CD4-positive, alpha-beta T cell (primary cell): ENCODE measurements at regions not wholly inside any gene's neighbourhood (a gene's known extent, or its start where the extent isn't known, plus 50 kb on each side); places are given as distances from the start of the nearest gene placed in this dataset.

Experiments used
- ATAC-seq: fragments of 200-7000 bp; cut with Tn5 transposase; one replicate; pipeline ENCODE4 v1.10.0; 2022; ENCODE audit warnings: mild to moderate bottlenecking; ENCODE audit not compliant: poor library complexity
- CTCF ChIA-PET: fragments of 350-600 bp; sonication (Branson Sonifier 250); formaldehyde crosslinking; loops from one replicate; lab custom pipeline; 2021; ENCODE audit warnings: antibody characterized with exemption, inconsistent platforms; lab: Charles Lee
- POLR2A ChIA-PET: fragments of 350-600 bp; sonication (Branson Sonifier 250); formaldehyde crosslinking; loops from one replicate; lab custom pipeline; 2021; ENCODE audit warnings: antibody characterized with exemption, inconsistent platforms; lab: Charles Lee
- DNase-seq, 14 experiments: peaks; one replicate each; pipeline ENCODE4 v3.0.0-alpha.2; 2013 to 2020; ENCODE audit warnings: mixed read lengths in 2 of 14
- H3K27ac ChIP-seq, 2 donors: one replicate each; pipeline versions ENCODE4 v1.5.1 to v1.7.0; 2013; ENCODE audit warnings: low read length in 2 of 2, low read depth in 1 of 2, mild to moderate bottlenecking in 1 of 2
- H3K27me3 ChIP-seq, 2 experiments: 1 replicate in 1 of 2; 2 replicates in 1 of 2; pipeline versions ENCODE4 v1.6.1 to v1.7.0; 2013; ENCODE audit warnings: low read length in 2 of 2, control low read depth in 1 of 2, mild to moderate bottlenecking in 1 of 2, moderate library complexity in 1 of 2; ENCODE audit not compliant: insufficient read depth in 2 of 2, control insufficient read depth in 1 of 2
- H3K36me3 ChIP-seq: one replicate; pipeline ENCODE4 v1.6.1; 2013; ENCODE audit warnings: low read length, control low read depth; ENCODE audit not compliant: insufficient read depth
- H3K4me1 ChIP-seq: one replicate; pipeline ENCODE4 v1.6.1; 2013; ENCODE audit warnings: low read length, control low read depth; ENCODE audit not compliant: insufficient read depth
- H3K4me3 ChIP-seq: one replicate; pipeline ENCODE4 v1.5.1; 2013; ENCODE audit warnings: mild to moderate bottlenecking, low read length, moderate library complexity
- H3K9me3 ChIP-seq, 2 experiments: 1 replicate in 1 of 2; 2 replicates in 1 of 2; pipeline versions ENCODE4 v1.6.1 to v1.7.0; 2013; ENCODE audit warnings: low read length in 2 of 2, mild to moderate bottlenecking in 2 of 2, control low read depth in 1 of 2, moderate library complexity in 1 of 2; ENCODE audit not compliant: control insufficient read depth in 1 of 2, insufficient read depth in 1 of 2
- H3K27ac Mint-ChIP-seq: one replicate; pipeline ENCODE4 v1.8.0; 2020; ENCODE audit warnings: mixed read lengths
- H3K27me3 Mint-ChIP-seq: one replicate; pipeline ENCODE4 v1.8.0; 2021; ENCODE audit warnings: mixed read lengths
- H3K36me3 Mint-ChIP-seq: one replicate; pipeline ENCODE4 v1.8.0; 2021; ENCODE audit warnings: low read depth, mixed read lengths
- H3K4me1 Mint-ChIP-seq: one replicate; pipeline ENCODE4 v1.8.0; 2021; ENCODE audit warnings: low read depth, mixed read lengths
- H3K4me3 Mint-ChIP-seq: one replicate; pipeline ENCODE4 v1.8.0; 2020; ENCODE audit warnings: mild to moderate bottlenecking, mixed read lengths
- H3K9me3 Mint-ChIP-seq: one replicate; pipeline ENCODE4 v1.8.0; 2020; ENCODE audit warnings: mixed read lengths
- CTCF ChIP-seq: fragments of 200-600 bp; IDR thresholded peaks from one replicate; pipeline ENCODE4 v1.8.0; 2022; ENCODE audit warnings: antibody characterized with exemption, mild to moderate bottlenecking
- intact Hi-C, 2 experiments: fragments of 100-400 bp; cut with DNase I in 1 of 2; cut with micrococcal nuclease in 1 of 2; formaldehyde crosslinking; loops; one replicate each; pipeline versions ENCODE4 v1.15.1 to v1.9.0; 2023 to 2025; cut with DNase I, micrococcal nuclease

GRCh38 chr7:153835103-153835502, 217.1 kb upstream of the DPP6 start:
- Histone ChIP-seq H3K4me1 (no peaks in the 10 kb centered on the region), H3K27ac (no peak overlapping the region), H3K36me3 (no peaks in the 10 kb centered on the region), H3K9me3 (peaks cover 0 to 8% of the 10 kb centered on the region in 2 experiments), H3K27me3 (no peaks in the 10 kb centered on the region), H3K4me3 (no peak overlapping the region)
- no peaks in the 10 kb centered on the region for H3K36me3 Mint-ChIP-seq
- ATAC-seq, result no peak
- peaks cover 7% of the 10 kb centered on the region for H3K9me3 Mint-ChIP-seq
- H3K27ac Mint-ChIP-seq, result no peak overlapping the region
- POLR2A ChIA-PET, result no interaction called here
- H3K4me1 Mint-ChIP-seq, result no peaks in the 10 kb centered on the region
- TF ChIP-seq CTCF, result no peak
- intact Hi-C loops, result no loop called here
- no peak for DNase-seq
- no peaks in the 10 kb centered on the region for H3K27me3 Mint-ChIP-seq
- H3K4me3 Mint-ChIP-seq, result no peak overlapping the region
- CTCF ChIA-PET, result no interaction called here

- Histone ChIP-seq H3K4me3 (no peak overlapping the region), H3K9me3 (peaks cover 0 to 8% of the 10 kb centered on the region in 2 experiments), H3K4me1 (no peaks in the 10 kb centered on the region), H3K27ac (no peak overlapping the region), H3K27me3 (no peaks in the 10 kb centered on the region), H3K36me3 (no peaks in the 10 kb centered on the region)
- H3K9me3 Mint-ChIP-seq, result peaks cover 7% of the 10 kb centered on the region
- H3K36me3 Mint-ChIP-seq, result no peaks in the 10 kb centered on the region
- H3K27ac Mint-ChIP-seq, result no peak overlapping the region
- no peak for DNase-seq
- no peak for ATAC-seq
- H3K4me1 Mint-ChIP-seq, result no peaks in the 10 kb centered on the region
- ChIA-PET POLR2A (no interaction called here), CTCF (no interaction called here)
- H3K4me3 Mint-ChIP-seq, result no peak overlapping the region
- intact Hi-C loops, result no loop called here
- H3K27me3 Mint-ChIP-seq, result no peaks in the 10 kb centered on the region
- TF ChIP-seq CTCF, result no peak
These were observed 216.4 kb upstream of the DPP6 start for GRCh38 chr7:153835712-153836265.

- H3K27me3 Mint-ChIP-seq, result no peaks in the 10 kb centered on the region
- peaks cover 4% of the 10 kb centered on the region for H3K9me3 Mint-ChIP-seq
- CTCF ChIA-PET, result no interaction called here
- POLR2A ChIA-PET, result no interaction called here
- Histone ChIP-seq H3K4me1 (no peaks in the 10 kb centered on the region), H3K27me3 (no peaks in the 10 kb centered on the region), H3K36me3 (no peaks in the 10 kb centered on the region), H3K27ac (no peak overlapping the region), H3K9me3 (peaks cover 0 to 10% of the 10 kb centered on the region in 2 experiments), H3K4me3 (no peak overlapping the region)
- ATAC-seq (no peak), DNase-seq (no peak)
- no peak for TF ChIP-seq CTCF
- no peak overlapping the region for H3K27ac Mint-ChIP-seq
- intact Hi-C loops, result no loop called here
- H3K4me1 Mint-ChIP-seq, result no peaks in the 10 kb centered on the region
- no peaks in the 10 kb centered on the region for H3K36me3 Mint-ChIP-seq
- H3K4me3 Mint-ChIP-seq, result no peak overlapping the region
These were observed 213.6 kb upstream of the DPP6 start for GRCh38 chr7:153838591-153838990.
